ENCODE measurements at regions not wholly inside any gene's neighbourhood (a gene's known extent, or its start where the extent isn't known, plus 50 kb on each side); places are given as distances from the start of the nearest gene placed in this dataset.

DNA sequence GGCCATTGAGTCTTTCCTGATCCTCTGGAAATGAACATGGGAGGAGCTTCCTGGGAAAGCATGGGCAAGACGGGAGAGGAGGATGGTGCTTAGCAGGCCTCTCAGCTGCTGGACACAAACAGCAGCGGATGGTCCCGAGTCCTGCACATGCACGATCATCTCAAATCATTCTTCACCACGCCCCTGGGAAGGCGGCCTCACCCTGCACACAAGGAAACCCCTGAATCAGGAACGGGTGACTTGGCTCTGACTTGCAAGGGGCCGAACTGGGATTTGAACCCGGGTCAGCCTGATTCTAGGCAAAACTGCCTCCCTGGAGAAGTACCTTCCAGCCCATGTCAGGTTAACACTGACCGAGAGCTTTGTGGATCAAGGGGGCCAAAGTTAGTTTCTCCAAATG lies 134.8 kb upstream of the WNT4 start:
- H3K27ac ChIP-seq (ENCODE audit: low read length) = no peak overlapping the region
- H3K9me3 ChIP-seq (ENCODE audit: control insufficient read depth, insufficient read depth, low read length) = no peaks in the 10 kb centered on the region
- H3K4me3 ChIP-seq (ENCODE audit: low read length) = no peak overlapping the region
- no peak for DNase-seq (ENCODE audit: low read depth, low spot score)
- WGBS (ENCODE audit: insufficient coverage, insufficient read length) = no CpG with 5 or more reads among the region's 10 CpGs
- peaks cover 4% of the 10 kb centered on the region; the same call in 1 of the 2 replicates for H3K4me1 ChIP-seq (ENCODE audit: control insufficient read depth, insufficient read depth, low read length)
- H3K27me3 ChIP-seq (ENCODE audit: control insufficient read depth, insufficient read depth, low read length) = no peaks in the 10 kb centered on the region
- no peaks in the 10 kb centered on the region for H3K36me3 ChIP-seq (ENCODE audit: control insufficient read depth, insufficient read depth, low read length)

DNA sequence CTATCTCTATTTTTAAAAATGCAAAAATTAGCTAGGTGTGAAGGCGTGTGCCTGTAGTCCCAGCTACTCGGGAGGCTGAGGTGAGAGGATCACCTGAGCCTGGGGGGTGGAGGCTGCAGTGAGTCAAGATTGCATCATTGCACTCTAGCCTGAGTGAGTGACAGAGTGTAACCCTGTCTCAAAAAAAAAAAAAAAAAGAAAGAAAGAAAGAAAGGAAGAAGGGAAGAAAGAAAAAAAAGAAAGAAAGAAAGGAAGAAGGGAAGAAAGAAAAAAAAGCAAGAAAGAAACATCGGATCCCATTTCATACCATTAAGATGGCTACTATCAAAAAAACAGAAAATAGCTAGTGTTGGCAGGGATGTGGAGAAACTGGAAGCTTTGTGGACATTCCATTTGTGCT lies 136.8 kb upstream of the WNT4 start:
- DNase-seq (ENCODE audit: low read depth, low spot score) = no peak
- WGBS (ENCODE audit: insufficient coverage, insufficient read length) = no CpG with 5 or more reads among the region's 3 CpGs
- H3K4me3 ChIP-seq (ENCODE audit: low read length) = no peak overlapping the region
- no peaks in the 10 kb centered on the region for H3K36me3 ChIP-seq (ENCODE audit: control insufficient read depth, insufficient read depth, low read length)
- H3K4me1 ChIP-seq (ENCODE audit: control insufficient read depth, insufficient read depth, low read length) = peaks cover 2% of the 10 kb centered on the region; the same call in 1 of the 2 replicates
- H3K27ac ChIP-seq (ENCODE audit: low read length) = no peak overlapping the region
- no peaks in the 10 kb centered on the region for H3K9me3 ChIP-seq (ENCODE audit: control insufficient read depth, insufficient read depth, low read length)
- no peaks in the 10 kb centered on the region for H3K27me3 ChIP-seq (ENCODE audit: control insufficient read depth, insufficient read depth, low read length)

DNA sequence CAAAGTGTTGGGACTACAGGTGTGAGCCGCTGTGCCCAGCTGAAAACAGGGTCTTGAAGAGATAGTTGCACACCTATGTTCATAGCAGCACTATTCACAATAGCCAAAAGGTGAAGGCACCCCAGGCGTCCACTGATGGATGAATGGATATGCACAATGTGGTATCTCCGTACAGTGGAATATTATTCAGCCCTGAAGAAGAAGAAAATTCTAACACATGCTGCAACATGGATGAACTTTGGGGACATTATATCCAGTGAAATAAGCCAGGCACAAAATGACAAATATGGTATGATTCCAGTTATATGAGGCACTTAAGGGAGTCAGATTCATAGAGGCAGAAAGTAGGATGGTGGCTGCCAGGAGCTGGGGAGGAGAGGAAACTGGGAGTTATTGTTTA lies 137.6 kb upstream of the WNT4 start:
- no CpG with 5 or more reads among the region's 3 CpGs for WGBS (ENCODE audit: insufficient coverage, insufficient read length)
- Histone ChIP-seq H3K4me3 (ENCODE audit: low read length) (no peak overlapping the region), H3K9me3 (ENCODE audit: control insufficient read depth, insufficient read depth, low read length) (no peaks in the 10 kb centered on the region), H3K27me3 (ENCODE audit: control insufficient read depth, insufficient read depth, low read length) (no peaks in the 10 kb centered on the region), H3K4me1 (ENCODE audit: control insufficient read depth, insufficient read depth, low read length) (peaks cover 2% of the 10 kb centered on the region; the same call in 1 of the 2 replicates), H3K27ac (ENCODE audit: low read length) (no peak overlapping the region), H3K36me3 (ENCODE audit: control insufficient read depth, insufficient read depth, low read length) (no peaks in the 10 kb centered on the region)
- DNase-seq (ENCODE audit: low read depth, low spot score) = no peak

DNA sequence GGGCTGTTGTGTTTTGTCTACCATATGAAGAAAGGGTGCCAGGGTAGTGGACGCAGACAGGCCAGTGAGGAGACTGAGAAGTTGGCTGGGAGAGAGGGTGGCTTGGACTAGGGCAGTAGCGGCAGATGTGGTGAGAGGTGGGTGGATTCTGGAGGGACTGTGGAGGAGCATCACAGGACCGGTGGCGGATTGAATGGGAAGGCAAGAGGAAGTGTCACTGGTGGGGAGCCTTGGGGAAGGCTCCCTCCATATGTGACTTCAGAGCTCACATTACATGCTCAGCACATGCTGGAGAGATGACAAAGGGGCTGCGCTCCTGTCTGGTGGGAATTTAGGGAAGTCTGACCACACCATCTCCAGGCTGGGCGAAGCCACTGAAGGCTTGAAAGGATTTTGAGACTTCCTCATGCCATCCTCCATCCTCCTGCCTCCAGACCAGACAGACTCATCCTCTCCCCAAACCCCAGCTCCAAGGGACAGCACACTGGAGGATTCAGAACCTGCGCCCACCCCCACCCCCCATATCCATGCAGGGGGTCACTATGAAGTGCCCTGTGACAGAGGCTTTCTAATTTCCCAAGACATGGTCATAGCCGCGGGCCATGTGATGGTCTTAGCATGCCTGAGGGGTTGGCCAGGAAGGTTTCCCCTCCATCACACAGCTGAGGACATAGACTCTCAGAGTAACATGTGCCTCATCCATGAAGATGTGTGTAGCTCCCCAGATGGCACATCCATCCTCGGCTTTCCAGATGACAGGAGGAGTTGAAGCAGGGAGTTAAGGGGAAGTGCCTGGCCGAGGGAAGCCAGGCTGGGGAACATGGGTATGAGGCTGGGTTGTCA lies 138.8 kb upstream of the WNT4 start:
- Histone ChIP-seq H3K36me3 (ENCODE audit: control insufficient read depth, insufficient read depth, low read length) (no peaks in the 10 kb centered on the region), H3K27ac (ENCODE audit: low read length) (no peak overlapping the region), H3K4me1 (ENCODE audit: control insufficient read depth, insufficient read depth, low read length) (no peaks in the 10 kb centered on the region), H3K4me3 (ENCODE audit: low read length) (no peak overlapping the region), H3K9me3 (ENCODE audit: control insufficient read depth, insufficient read depth, low read length) (no peaks in the 10 kb centered on the region), H3K27me3 (ENCODE audit: control insufficient read depth, insufficient read depth, low read length) (no peaks in the 10 kb centered on the region)
- WGBS (ENCODE audit: insufficient coverage, insufficient read length) = no CpG with 5 or more reads among the region's 11 CpGs
- no peak for DNase-seq (ENCODE audit: low read depth, low spot score)

DNA sequence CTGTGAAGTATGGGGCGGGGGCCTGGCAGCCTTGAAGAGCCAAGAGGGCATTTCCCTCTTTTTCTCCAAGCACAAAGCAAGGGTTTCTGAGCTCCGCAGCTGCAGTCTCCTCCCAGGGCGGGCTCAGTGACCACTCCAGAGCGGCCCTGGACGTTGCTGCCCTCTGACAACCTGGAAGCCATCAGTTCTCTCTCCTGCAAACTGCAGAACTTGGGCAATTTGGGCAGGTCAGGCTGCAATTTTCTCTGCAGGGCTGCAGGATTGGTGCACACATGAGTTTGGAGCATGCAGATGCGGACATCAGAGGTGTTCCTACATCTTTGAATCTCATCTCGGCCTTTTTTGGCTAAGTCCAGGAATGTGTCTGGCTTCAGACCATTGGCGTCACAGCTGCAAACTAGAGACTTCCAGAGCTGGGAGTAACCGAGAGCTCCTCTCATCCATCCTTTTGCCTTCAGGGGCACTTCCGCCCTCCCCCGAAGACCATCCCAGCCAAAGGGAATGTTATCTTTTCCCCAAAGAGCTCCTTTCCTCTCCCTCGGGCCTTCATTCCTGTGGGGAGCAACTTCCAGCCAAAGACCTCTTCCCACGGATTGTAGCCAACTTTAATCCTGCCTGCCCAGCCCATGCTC lies 139.6 kb upstream of the WNT4 start:
- H3K4me3 ChIP-seq (ENCODE audit: low read length) = no peak overlapping the region
- H3K27me3 ChIP-seq (ENCODE audit: control insufficient read depth, insufficient read depth, low read length) = no peaks in the 10 kb centered on the region
- no CpG with 5 or more reads among the region's 13 CpGs for WGBS (ENCODE audit: insufficient coverage, insufficient read length)
- DNase-seq (ENCODE audit: low read depth, low spot score) = no peak
- H3K9me3 ChIP-seq (ENCODE audit: control insufficient read depth, insufficient read depth, low read length) = no peaks in the 10 kb centered on the region
- no peaks in the 10 kb centered on the region for H3K36me3 ChIP-seq (ENCODE audit: control insufficient read depth, insufficient read depth, low read length)
- H3K4me1 ChIP-seq (ENCODE audit: control insufficient read depth, insufficient read depth, low read length) = no peaks in the 10 kb centered on the region
- no peak overlapping the region for H3K27ac ChIP-seq (ENCODE audit: low read length)

DNA sequence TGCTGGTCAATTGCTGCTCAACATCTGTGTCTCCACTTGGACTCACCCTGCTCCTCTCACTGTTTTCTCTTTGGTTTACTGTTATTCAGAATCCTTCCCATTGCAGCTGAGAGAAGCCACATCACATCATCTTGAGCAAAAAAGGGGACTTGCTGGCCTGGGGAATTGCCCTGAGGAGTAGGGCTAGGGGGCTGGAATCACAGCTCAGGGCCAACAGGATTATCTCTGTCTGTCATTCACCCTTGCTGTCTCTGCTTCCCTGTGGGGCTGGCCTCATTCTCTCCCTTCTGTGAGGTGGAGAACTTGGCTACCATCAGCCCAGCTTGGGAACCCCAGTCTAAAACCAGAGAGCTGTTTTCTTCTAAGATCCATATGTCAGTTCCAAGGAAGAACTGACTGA lies 140.7 kb upstream of the WNT4 start:
- Histone ChIP-seq H3K27me3 (ENCODE audit: control insufficient read depth, insufficient read depth, low read length) (no peaks in the 10 kb centered on the region), H3K4me3 (ENCODE audit: low read length) (no peak overlapping the region), H3K36me3 (ENCODE audit: control insufficient read depth, insufficient read depth, low read length) (no peaks in the 10 kb centered on the region), H3K4me1 (ENCODE audit: control insufficient read depth, insufficient read depth, low read length) (no peaks in the 10 kb centered on the region), H3K9me3 (ENCODE audit: control insufficient read depth, insufficient read depth, low read length) (no peaks in the 10 kb centered on the region), H3K27ac (ENCODE audit: low read length) (no peak overlapping the region)
- no peak for DNase-seq (ENCODE audit: low read depth, low spot score)

DNA sequence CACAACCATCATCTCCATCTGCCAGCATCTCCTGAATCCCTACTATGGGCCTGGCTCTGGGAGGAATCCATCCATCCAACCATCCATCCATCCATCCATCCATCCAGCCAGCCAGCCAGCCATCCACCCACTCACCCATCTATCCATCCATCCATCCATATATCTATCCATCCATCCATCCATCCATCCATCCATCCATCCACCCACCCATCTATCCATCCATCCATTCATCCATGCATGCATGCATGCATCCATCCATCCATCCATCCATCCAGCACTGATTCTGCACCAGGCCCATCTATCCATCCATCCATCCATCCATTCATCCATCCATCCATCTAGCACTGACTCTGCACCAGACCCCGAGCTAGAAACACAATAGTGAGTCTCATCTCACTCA lies 141.3 kb upstream of the WNT4 start:
- H3K4me1 ChIP-seq (ENCODE audit: control insufficient read depth, insufficient read depth, low read length) = no peaks in the 10 kb centered on the region
- no peaks in the 10 kb centered on the region for H3K27me3 ChIP-seq (ENCODE audit: control insufficient read depth, insufficient read depth, low read length)
- H3K4me3 ChIP-seq (ENCODE audit: low read length) = no peak overlapping the region
- DNase-seq (ENCODE audit: low read depth, low spot score) = no peak
- no peaks in the 10 kb centered on the region for H3K9me3 ChIP-seq (ENCODE audit: control insufficient read depth, insufficient read depth, low read length)
- no CpG with 5 or more reads among the region's 1 CpG for WGBS (ENCODE audit: insufficient coverage, insufficient read length)
- H3K36me3 ChIP-seq (ENCODE audit: control insufficient read depth, insufficient read depth, low read length) = no peaks in the 10 kb centered on the region
- no peak overlapping the region for H3K27ac ChIP-seq (ENCODE audit: low read length)

DNA sequence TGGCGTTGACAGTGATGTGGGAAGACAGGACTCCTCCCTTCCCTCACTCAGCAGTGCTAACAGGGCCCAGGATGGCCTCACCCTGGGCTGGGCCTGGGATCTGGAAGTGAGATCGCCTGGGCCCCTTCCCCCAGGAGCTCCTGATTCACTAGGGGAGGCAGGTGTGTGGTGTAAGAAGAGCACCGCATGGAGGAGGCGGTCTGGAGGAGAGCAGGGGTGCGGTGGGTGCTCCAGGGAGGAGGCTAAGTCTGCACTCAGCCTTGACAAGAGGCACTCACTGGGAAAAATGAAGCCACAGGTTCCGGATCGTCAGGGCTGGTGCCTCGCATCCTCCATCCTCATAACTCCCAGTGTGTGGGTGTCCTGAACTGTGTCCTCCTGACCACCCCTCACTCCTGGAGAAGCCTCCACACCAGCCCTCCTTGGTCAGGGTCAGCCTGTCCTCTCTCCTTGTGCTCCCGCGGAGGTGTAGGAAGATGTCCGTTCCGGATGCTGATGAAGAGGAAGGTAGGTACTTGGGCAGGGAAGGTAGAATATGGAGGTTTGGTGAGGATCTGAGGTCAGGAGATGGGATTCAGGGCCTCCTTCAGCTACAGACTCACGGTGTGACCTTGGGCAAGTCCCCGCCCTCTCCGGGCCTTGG lies 142.1 kb upstream of the WNT4 start:
- H3K4me3 ChIP-seq (ENCODE audit: low read length) = no peak overlapping the region
- H3K4me1 ChIP-seq (ENCODE audit: control insufficient read depth, insufficient read depth, low read length) = no peaks in the 10 kb centered on the region
- DNase-seq (ENCODE audit: low read depth, low spot score) = no peak
- H3K27me3 ChIP-seq (ENCODE audit: control insufficient read depth, insufficient read depth, low read length) = no peaks in the 10 kb centered on the region
- WGBS (ENCODE audit: insufficient coverage, insufficient read length) = no CpG with 5 or more reads among the region's 15 CpGs
- H3K36me3 ChIP-seq (ENCODE audit: control insufficient read depth, insufficient read depth, low read length) = no peaks in the 10 kb centered on the region
- no peak overlapping the region for H3K27ac ChIP-seq (ENCODE audit: low read length)
- H3K9me3 ChIP-seq (ENCODE audit: control insufficient read depth, insufficient read depth, low read length) = no peaks in the 10 kb centered on the region

DNA sequence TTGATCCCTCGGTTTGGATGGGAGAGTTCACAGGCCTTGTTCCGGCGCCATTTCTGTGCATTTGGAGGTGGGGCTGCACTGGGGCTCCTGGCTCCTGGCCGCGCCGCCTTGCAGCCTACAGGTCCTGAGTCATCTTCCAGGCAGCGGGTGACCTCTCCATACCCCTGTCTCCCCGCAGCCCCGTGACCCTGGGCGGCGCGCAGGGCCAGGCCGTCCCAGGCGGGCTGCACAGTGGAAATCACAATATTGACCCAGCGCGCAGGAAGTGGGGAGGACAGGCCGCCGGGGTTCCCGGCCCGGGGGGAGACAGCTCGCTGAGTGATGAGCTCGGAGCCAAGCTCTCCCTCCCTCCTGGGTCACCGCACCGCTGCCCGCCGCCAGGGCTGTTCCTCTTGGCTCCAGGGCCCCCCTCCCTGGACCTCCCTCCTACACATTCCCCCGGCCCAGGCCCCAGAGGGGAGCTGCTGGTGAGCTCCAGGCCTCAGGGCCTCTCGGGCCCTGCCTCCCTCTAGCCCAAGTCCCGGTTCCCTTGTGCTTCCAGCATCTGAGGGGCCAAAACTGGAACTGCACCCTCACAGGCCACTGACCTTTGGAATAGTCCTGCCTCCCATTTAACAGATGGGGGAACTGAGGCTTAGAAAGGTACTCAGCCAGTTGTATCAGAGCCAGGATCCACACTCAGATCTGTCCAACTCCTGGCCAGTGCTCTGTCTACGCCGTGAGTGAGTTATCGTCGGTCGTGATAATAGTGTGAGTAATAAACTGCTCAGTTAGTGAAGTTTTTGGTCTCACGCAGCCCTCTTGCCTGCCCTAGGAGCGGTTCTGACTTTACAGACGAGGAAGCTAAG lies 142.9 kb upstream of the WNT4 start:
- no peaks in the 10 kb centered on the region for H3K4me1 ChIP-seq (ENCODE audit: control insufficient read depth, insufficient read depth, low read length)
- H3K36me3 ChIP-seq (ENCODE audit: control insufficient read depth, insufficient read depth, low read length) = no peaks in the 10 kb centered on the region
- no peak overlapping the region for H3K27ac ChIP-seq (ENCODE audit: low read length)
- H3K4me3 ChIP-seq (ENCODE audit: low read length) = no peak overlapping the region
- WGBS (ENCODE audit: insufficient coverage, insufficient read length) = no CpG with 5 or more reads among the region's 37 CpGs
- DNase-seq (ENCODE audit: low read depth, low spot score) = no peak
- H3K27me3 ChIP-seq (ENCODE audit: control insufficient read depth, insufficient read depth, low read length) = no peaks in the 10 kb centered on the region
- no peaks in the 10 kb centered on the region for H3K9me3 ChIP-seq (ENCODE audit: control insufficient read depth, insufficient read depth, low read length)

DNA sequence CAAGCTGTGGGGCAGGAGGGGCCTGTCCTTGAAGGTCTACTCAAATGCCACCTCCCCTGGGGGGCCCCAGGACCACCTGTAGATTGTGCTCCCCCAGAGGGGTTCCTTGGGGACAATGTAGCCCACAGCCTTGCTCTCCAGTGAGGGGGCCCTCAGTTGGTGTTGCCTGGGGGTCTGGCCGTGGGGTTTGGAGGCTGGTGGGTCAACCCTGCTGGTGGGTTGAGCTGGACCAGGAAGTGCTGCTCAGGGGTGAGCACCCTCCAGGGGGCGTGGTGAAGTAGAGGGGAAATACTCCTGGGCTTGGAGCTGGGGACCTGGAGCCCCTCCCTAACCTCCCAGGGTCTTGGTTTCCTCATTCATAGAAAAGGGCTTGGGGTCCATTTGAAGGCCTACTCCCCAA lies 143.6 kb upstream of the WNT4 start:
- WGBS (ENCODE audit: insufficient coverage, insufficient read length) = no CpG with 5 or more reads among the region's 2 CpGs
- no peaks in the 10 kb centered on the region for H3K27me3 ChIP-seq (ENCODE audit: control insufficient read depth, insufficient read depth, low read length)
- no peaks in the 10 kb centered on the region for H3K36me3 ChIP-seq (ENCODE audit: control insufficient read depth, insufficient read depth, low read length)
- no peak overlapping the region for H3K27ac ChIP-seq (ENCODE audit: low read length)
- no peak overlapping the region for H3K4me3 ChIP-seq (ENCODE audit: low read length)
- H3K9me3 ChIP-seq (ENCODE audit: control insufficient read depth, insufficient read depth, low read length) = no peaks in the 10 kb centered on the region
- no peaks in the 10 kb centered on the region for H3K4me1 ChIP-seq (ENCODE audit: control insufficient read depth, insufficient read depth, low read length)
- no peak for DNase-seq (ENCODE audit: low read depth, low spot score)
